ENCODE measurements at regions not wholly inside any gene's neighbourhood (a gene's known extent, or its start where the extent isn't known, plus 50 kb on each side); places are given as distances from the start of the nearest gene placed in this dataset.
"Not testable (repeated sequence)": the region's sequence is repeated elsewhere in the genome, so short reads cannot be mapped to it uniquely, and the experiment has no call there.

DNA sequence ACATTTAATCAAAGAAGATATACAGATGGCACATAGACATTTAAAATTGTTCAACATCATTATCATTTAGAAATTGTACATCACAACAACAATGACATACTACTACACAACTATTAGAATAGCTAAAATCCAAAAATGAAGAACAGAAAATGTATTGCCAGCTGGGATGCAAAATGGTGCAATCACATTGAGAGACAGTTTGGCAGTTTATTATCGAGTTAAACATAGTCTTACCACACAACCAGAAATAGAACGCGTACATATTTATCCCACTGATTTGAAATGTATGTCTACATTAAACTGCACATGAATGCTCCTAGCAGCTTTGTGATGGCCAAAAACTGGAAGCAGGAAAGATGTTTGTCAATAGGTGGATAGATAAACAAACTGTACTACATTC is 791.5 kb upstream of the MGAT4C start:
- no peak for DNase-seq

- DNase-seq, result no peak
Observed at GRCh38 chr12:87039536-87039935, 783.3 kb upstream of the MGAT4C start.

GRCh38 chr12:87038098-87038497 is 781.9 kb upstream of the MGAT4C start:
- no peak for DNase-seq

DNA sequence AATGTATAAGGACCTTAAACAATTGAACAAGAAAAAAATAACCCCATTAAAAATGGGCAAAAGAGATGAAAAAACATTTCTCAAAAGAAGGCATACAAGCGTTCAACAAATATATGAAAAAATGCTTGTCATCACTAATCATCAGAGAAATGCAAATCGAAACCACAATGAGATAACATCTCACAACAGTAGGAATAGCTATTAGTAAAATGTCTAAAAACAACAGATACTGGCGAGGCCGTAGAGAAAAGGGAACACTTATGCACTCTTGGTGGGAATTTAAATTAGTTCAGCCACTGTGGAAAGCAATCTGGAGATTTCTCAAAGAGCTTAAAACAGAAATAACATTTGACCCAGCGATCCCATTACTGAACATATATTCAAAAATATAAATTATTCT is 769.8 kb upstream of the MGAT4C start:
- DNase-seq, result no peak

- no peak for DNase-seq
Observed at GRCh38 chr12:87021400-87021799, 765.2 kb upstream of the MGAT4C start.

DNA sequence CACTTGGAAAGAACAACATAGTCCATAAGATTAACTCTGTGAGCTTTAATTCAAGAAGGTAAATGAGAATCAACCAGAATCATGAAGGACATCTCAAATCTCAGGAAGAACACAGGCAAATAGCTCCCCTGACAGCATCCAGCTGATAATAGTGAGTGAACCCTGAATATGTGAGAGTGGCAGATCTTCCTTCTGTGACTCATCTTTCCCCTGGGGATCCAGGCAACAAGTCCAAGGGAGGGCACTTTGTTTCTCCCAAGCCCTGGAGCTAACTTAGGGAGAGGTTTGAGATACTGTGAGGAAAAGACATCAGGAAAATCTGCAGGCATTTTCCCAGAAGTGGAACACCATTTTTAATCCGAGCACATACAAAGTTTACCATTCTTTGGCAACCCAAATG is 763.9 kb upstream of the MGAT4C start:
- no peak for DNase-seq

DNA sequence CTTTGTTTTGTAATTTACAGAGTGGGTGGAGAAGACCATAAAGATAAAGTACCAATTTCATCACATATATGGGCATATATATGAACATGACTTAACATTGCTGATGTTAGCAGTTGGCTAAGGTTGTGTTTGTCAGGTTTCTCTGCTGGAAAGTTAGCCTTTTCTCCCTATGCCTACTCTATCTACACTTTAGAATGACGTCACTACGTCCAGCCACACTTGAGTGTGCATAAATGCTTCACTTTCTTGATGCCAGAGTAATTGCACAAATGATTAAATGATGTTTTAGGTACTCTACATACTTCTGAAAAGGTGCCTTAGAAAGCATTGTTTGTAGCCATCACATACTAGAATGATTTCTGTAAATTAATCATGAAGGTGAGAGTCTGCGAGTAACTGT is 759.2 kb upstream of the MGAT4C start:
- no peak for DNase-seq

DNA sequence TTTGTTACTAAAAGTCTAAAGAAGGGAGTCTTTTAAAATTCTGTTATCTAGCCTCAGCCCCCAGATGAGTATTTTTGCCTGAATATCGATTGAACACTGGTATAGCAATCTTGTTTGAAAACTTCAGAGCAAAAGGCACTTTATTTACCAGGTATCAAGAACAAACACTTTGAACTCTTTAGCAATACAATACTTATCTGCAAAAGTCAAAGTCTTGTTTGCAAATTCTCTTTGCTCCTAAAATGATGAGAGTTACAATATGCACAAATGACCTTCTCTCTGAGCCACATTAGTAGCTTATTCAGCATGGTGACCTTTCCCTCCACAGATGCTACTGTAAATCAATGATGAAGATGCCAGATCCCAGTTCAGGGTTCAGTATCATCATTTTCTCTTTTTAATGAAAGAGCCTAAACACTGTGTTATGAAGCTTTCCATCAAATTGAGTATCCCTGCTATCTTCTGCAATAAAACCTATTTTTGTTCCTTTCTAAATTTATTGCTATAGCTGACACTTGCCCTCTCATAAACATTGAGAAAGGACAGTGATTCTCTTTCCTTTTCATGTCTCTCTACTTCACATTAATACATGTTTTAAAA is 752.7 kb upstream of the MGAT4C start:
- no peak for DNase-seq

DNA sequence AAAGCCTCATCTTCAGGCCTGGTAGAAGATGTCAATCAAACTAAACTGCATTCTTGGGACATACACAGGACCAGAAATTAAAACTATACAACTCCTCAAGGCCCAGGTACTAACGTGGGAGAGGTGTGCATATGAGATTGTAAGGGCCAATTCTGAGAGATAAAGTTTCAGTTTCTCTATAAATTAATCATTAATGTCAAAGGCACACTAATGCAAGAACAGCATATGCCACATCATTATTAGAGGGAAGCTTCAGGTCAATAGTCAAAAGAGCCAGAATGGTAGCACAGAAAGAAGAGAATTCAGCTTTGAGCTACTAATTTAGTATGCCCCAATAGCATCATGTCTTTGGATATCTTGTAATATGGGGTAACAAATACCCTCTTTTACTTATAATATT is 744.9 kb upstream of the MGAT4C start:
- DNase-seq, result no peak

DNA sequence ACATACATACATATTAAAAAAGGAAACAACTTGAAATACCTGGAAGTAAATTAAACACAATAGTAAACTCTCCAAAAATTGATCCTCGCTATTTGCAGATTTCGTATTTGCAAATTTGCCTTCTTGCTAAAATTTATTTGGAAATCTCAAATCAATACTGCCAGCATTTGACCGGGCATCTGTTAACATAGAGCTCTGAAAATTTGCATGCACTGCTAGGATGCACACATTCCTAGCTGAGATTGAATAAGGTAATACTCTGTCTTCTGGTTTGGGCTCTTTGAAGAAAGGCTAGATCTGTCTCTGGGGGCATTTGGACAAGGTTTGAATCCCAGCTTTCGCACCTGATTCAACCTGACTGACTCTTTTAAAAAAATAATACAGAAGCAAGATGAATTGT is 729.1 kb upstream of the MGAT4C start:
- DNase-seq, result no peak

- DNase-seq, result not testable (repeated sequence)
Observed at GRCh38 chr12:86970595-86970994, 714.4 kb upstream of the MGAT4C start.

DNA sequence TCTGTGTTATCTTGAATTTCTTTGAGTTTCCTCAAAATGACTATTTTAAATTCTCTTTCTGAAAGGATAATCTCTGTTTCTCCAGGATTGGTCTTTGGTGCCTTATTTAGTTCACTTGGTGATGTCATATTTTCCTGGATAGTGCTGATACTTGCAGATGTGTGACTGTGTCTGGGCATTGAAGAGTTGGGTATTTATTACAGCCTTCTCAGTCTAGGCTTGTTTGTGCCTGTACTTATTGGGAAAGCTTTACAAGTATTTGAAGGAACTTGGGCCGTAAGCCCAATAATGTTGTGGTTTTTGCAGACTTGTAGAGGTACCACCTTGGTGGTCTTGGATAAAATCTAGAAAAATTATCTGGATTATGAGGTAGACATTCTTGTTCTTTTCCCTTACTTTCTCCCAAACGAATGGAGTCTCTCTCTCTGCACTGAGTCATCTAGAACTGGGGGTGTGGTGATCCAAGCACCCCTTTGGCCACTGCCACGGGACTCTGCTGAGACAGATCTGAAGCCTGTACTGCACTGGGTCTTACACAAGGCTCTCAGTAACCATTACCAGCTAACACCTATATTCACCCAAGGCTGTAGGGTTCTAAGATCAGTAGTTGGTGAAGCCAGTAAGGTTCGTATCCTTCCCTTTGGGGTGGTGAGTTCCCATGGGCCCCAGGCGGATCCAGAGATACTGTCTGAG is 703.7 kb upstream of the MGAT4C start:
- DNase-seq, result no peak

- no peak for DNase-seq
Observed at GRCh38 chr12:86950444-86950843, 694.3 kb upstream of the MGAT4C start.

GRCh38 chr12:86950043-86950442 is 693.9 kb upstream of the MGAT4C start:
- DNase-seq, result no peak

DNA sequence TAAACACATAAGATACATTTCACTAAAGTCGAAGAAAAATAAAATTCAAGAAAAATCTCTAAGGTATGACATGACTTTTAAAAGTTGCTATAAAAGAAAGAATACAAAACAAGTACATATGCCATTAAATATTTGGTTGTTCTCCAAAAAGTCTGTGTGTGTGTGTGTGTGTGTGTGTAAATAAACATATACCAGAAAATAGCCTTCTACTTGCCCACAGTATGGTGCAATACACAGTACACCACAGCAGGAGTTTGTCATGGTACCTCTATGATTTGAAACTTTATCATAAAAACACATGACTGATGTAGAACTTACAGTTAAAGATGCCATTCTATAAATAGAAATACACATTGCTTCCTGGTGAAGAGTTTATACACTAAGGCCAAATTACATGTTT is 692.7 kb upstream of the MGAT4C start:
- DNase-seq, result no peak

- no peak for DNase-seq
Observed at GRCh38 chr12:86945685-86946196, 689.5 kb upstream of the MGAT4C start.

- not testable (repeated sequence) for DNase-seq
Observed at GRCh38 chr12:86944197-86944819, 688.1 kb upstream of the MGAT4C start.

DNA sequence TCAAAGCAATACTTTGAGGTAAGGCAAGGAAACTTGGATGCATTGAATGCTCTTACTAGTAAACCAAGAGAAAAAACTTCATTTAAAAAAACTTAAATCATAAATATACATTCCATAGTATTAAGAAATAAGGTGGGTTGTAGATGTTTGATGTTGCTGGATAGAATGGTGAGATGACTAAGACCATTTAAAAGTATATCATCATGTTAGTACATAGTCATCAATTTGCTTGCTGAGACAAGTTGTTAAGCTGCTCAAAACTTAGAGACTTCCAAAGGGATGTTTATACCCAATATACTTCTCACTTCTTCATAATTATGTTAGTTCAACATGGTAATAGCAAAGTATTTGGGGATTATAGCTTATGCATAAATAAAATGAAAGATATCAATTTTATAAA is 675.5 kb upstream of the MGAT4C start:
- DNase-seq, result no peak

DNA sequence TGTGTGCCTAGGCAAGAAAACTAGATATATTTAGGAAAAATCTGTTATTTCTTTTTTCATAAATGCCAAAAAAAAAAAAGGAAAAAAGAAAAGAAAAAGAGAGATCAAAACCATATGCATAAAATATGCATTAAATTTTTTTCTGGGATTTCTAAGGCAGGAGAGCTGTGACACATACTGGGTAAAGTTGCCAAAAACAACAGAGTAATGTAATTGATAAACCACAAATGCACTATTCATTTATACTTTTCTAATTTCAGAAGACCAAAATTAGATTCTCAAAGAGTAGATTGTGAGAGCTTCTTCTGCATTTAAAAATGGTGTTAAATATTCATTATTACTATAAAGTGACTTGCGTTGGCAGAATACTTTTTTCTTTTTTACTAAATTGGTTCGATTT is 673.8 kb upstream of the MGAT4C start:
- no peak for DNase-seq

GRCh38 chr12:86917121-86917520 is 660.9 kb upstream of the MGAT4C start:
- DNase-seq, result no peak

DNA sequence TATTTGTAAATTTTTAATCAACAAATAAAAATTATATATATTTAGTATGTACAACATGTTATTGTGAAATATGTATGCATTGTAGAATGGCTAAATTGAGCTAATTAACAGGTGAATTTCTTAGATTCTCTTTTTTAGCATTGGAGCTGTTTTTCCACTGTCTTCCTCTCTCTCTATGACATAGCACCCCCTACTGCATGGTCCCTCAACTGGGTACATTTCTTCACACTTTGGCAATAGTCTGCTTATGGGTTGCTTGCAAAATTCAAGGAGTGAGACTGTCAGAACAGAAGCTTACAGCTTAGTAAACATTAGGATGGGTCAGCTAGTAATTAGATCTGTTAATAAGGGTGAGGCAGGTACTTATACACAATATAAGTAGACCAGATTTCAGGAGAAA is 658.5 kb upstream of the MGAT4C start:
- DNase-seq, result peak; percentile 1

DNA sequence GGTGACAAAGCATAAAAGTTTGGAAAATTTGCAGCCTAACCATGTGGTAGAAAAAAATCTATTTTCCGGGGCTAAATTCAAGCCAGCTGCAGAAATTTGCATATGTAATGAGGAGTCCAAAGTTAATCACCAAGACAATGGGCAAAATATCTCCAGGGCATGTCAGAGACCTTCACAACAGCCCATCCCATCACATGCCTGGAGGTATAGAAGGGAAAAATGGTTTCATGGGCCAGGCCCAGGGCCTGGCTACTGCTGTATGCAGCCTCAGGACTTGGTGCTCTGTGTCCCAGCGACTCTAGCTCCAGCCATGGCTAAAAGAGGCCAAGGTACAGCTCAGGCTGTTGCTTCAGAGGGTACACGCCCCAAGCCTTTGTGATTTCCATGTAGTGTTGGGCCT is 655.8 kb upstream of the MGAT4C start:
- no peak for DNase-seq

- no peak for DNase-seq
Observed at GRCh38 chr12:86903159-86903558, 647.0 kb upstream of the MGAT4C start.

- DNase-seq, result no peak
Observed at GRCh38 chr12:86860776-86861175, 604.6 kb upstream of the MGAT4C start.

All from NCI-H146 (cell line).